Epithelial cell of proximal tubule (primary cell): ENCODE measurements at regions not wholly inside any gene's neighbourhood (a gene's known extent, or its start where the extent isn't known, plus 50 kb on each side); places are given as distances from the start of the nearest gene placed in this dataset.

Experiments
- DNase-seq: peaks from one replicate; pipeline ENCODE4 v3.0.0-alpha.2; 2011; ENCODE audit warnings: low read depth
- H3K4me3 ChIP-seq: 2 replicates; pipeline ENCODE4 v1.5.1; 2011; ENCODE audit warnings: low read depth, mild to moderate bottlenecking, low read length
- CTCF ChIP-seq: conservative IDR thresholded peaks from 2 replicates; pipeline ENCODE4 v1.5.1; 2012; ENCODE audit warnings: low read depth, mild to moderate bottlenecking, low read length

- H3K4me3 ChIP-seq = no peak overlapping the region
- no peak for TF ChIP-seq CTCF
- DNase-seq = no peak
These were observed 194.5 kb upstream of the UBL3 start for GRCh38 chr13:30044932-30045331.

DNA sequence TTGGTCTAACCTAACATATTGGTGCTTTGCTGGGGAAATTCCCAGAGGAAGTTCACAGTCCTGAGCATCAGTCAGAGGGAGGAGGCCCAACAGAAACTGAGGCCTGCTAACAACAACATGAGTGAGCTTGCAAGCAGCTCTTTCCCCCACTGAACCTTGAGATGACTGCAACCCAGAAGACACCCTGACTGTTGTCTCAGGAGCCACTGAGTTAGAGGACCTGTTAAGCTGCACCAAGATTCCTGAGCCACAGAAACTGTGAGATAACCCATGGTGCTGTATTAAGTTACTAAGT lies 193.2 kb upstream of the UBL3 start:
- no peak for TF ChIP-seq CTCF
- no peak overlapping the region for H3K4me3 ChIP-seq
- DNase-seq = no peak

DNA sequence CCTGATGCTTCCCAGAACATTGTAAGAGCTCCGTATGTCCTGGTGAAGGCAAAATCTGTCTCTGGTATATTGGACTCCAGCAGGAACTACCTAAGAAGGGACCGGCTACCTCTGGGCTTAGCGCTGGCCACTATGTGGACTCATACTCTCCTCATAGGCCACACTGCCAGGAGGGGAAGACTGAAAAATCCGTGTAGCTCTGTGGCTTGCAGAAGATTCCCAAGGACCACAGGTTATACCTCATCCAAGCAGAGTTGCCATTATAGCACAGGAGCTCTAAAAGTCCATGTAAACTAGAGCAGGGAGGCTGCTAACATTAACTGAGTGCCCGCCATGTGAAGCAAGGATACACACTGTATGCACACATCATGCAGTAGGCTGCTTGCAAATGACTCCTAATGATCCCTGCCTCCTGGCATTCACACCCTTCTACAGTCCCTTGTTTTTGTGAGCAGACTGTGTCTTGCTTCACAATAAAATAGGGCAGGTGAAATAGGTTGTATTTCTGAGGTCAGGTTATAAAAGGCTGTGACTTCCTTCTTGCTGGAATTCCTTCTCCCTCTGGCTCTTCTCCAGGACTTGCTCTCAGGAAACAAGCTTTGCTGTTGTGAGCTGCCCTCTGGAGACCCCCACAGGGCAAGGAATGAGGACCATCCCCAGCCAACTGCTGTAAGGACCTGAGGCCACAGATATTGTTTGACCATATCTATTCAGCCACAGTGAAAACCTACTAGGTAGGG lies 192.6 kb upstream of the UBL3 start:
- no peak for TF ChIP-seq CTCF
- no peak overlapping the region for H3K4me3 ChIP-seq
- no peak for DNase-seq

DNA sequence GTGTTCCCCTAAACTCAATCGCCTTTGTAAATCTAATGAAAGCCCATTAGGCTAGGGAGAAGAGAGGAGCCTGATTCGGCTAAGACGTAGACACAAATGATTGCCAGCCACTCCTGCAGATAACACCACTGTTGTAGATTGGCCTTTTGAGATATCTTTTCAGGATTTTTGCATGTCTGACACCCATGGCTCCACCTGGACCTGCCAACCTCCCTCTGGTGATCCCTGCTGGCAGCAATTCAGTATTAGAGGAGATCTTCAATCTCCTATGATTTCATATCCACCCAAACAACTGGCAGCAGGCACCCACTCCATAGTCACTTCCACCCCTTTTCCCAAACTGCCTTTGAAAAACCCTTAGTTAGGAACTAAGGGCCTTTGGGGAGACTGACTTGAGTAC lies 191.9 kb upstream of the UBL3 start:
- DNase-seq = no peak
- no peak for TF ChIP-seq CTCF
- no peak overlapping the region for H3K4me3 ChIP-seq

GRCh38 chr13:30039511-30039911 lies 189.1 kb upstream of the UBL3 start:
- no peak for DNase-seq
- TF ChIP-seq CTCF = no peak
- H3K4me3 ChIP-seq = no peak overlapping the region

GRCh38 chr13:30038884-30039283 lies 188.5 kb upstream of the UBL3 start:
- DNase-seq = no peak
- no peak overlapping the region for H3K4me3 ChIP-seq

More at GRCh38 chr13:30038884-30039283, 188.5 kb upstream of the UBL3 start:
- TF ChIP-seq CTCF = no peak
